ENCODE measurements at regions not wholly inside any gene's neighbourhood (a gene's known extent, or its start where the extent isn't known, plus 50 kb on each side); places are given as distances from the start of the nearest gene placed in this dataset.

GRCh38 chr20:24146231-24146634, 157.7 kb upstream of the GGTLC1 start:
- no peak for TF ChIP-seq POLR2A (IDR thresholded peaks at IDR 0.05)
- TF ChIP-seq, protein P1, sequence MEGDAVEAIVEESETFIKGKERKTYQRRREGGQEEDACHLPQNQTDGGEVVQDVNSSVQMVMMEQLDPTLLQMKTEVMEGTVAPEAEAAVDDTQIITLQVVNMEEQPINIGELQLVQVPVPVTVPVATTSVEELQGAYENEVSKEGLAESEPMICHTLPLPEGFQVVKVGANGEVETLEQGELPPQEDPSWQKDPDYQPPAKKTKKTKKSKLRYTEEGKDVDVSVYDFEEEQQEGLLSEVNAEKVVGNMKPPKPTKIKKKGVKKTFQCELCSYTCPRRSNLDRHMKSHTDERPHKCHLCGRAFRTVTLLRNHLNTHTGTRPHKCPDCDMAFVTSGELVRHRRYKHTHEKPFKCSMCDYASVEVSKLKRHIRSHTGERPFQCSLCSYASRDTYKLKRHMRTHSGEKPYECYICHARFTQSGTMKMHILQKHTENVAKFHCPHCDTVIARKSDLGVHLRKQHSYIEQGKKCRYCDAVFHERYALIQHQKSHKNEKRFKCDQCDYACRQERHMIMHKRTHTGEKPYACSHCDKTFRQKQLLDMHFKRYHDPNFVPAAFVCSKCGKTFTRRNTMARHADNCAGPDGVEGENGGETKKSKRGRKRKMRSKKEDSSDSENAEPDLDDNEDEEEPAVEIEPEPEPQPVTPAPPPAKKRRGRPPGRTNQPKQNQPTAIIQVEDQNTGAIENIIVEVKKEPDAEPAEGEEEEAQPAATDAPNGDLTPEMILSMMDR (IDR thresholded peaks at IDR 0.05): no peak
